ENCODE measurements at regions not wholly inside any gene's neighbourhood (a gene's known extent, or its start where the extent isn't known, plus 50 kb on each side); places are given as distances from the start of the nearest gene placed in this dataset.
A peak's percentile ranks its signal among the peaks of the same experiment; 100 is the strongest.

DNA sequence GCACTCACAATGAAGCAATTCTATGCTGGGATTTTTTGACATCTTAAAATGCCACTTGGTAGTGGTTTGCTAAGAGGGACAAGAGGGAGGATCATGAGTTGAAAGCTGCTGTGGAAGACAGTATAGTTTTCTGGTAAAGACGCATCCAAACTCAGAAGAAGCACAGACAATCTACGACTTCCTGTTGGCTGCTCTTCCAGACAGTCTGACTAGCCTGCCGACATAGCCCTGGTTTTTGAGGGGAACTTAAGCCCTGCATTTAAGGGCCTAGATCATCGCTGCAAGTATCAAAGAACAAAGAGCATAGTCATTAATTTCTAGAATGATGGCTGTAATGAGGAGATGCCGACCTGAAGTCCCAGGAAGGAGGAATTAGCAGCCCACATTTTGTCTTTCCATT is 99.9 kb upstream of the IKZF1 start:
- peaks cover 65 to 93% of the 10 kb centered on the region in 2 donors for H3K4me1 Mint-ChIP-seq
- ATAC-seq (replicated peaks) = no peak
- H3K9me3 Mint-ChIP-seq = no peaks in the 10 kb centered on the region
- peaks cover 0 to 6% of the 10 kb centered on the region in 2 donors for H3K36me3 Mint-ChIP-seq
- no peak overlapping the region for H3K4me3 Mint-ChIP-seq
- DNase-seq = no peak
- no peaks in the 10 kb centered on the region for H3K27me3 Mint-ChIP-seq
- H3K27ac Mint-ChIP-seq = no peak overlapping the region

DNA sequence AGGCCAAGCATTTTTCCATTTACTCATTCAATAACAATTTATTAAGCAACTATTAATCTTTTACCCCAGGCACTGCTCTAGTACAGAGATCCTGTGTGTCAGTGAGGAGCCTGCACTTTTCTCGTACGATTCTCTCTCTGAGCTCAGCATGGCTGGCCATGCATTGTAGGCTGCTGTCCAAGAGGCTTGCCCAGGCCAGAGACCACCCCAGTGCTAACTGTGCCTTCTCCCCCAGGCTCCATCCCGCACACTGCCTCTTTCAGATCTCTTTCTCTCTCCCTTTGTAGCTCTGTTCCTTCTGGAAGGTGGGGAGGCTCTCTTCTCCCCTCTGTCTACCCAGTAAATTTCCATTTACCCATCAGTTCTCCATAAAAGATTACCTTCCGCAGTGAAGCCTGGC is 101.0 kb upstream of the IKZF1 start:
- DNase-seq = no peak
- H3K9me3 Mint-ChIP-seq = no peaks in the 10 kb centered on the region
- peaks cover 0 to 6% of the 10 kb centered on the region in 2 donors for H3K36me3 Mint-ChIP-seq
- no peak for ATAC-seq (replicated peaks)
- H3K4me1 Mint-ChIP-seq = peaks cover 64 to 98% of the 10 kb centered on the region in 2 donors
- no peaks in the 10 kb centered on the region for H3K27me3 Mint-ChIP-seq
- H3K27ac Mint-ChIP-seq = peak overlapping the region; percentile 20
- H3K4me3 Mint-ChIP-seq = no peak overlapping the region

DNA sequence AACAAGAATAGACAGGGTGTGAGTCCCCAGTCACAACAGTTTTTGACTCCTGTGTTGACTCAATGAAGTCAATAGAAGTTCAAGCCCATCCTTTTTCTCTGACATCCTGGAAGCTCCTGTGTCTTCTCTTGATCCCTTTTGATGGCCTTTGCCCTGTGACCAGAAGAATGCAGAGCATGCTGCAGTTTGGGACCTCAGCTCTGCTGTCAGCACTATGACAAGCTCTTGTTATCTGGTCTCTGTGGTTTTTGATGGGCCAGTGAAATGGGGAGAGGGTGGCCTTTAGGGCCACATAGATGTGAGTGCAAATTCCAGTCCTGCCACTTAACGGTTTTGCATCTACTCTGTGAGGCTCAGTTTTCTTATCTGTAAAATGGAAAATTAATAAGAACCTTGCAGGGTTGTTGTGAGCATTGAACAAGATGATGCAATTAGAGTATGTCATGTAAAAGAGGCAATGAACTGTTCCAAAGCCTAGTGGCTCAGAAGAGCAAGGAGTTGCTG is 102.4 kb upstream of the IKZF1 start:
- Mint-ChIP-seq H3K27me3 (no peaks in the 10 kb centered on the region), H3K9me3 (no peaks in the 10 kb centered on the region), H3K36me3 (peaks cover 0 to 2% of the 10 kb centered on the region in 2 donors), H3K4me1 (peaks cover 57 to 93% of the 10 kb centered on the region in 2 donors), H3K4me3 (no peak overlapping the region), H3K27ac (no peak overlapping the region)
- no peak for ATAC-seq (replicated peaks)
- no peak for DNase-seq

DNA sequence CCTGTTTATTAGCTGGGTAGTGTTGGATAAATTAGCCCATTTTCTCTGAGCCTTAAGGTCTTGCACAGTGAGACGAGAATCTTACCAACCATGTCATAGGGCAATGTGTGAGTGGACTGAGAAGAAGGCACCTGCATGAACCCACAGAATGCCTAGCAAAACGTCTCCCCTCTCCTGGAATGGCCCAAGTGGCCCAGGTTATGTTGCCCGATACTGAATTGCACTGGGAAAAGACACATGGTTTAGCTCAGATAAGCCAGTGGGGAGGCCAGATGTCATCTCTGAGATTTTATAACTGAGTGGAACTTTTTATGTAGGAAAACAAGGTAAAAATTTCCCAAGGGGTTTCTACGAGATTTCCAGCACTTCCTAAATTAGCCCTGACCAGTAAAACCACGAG is 104.7 kb upstream of the IKZF1 start:
- H3K4me3 Mint-ChIP-seq = peak overlapping the region in 1 of 2 donors; percentile 41
- no peaks in the 10 kb centered on the region for H3K27me3 Mint-ChIP-seq
- H3K27ac Mint-ChIP-seq = no peak overlapping the region
- no peaks in the 10 kb centered on the region for H3K36me3 Mint-ChIP-seq
- DNase-seq (no peak), ATAC-seq (replicated peaks) (no peak)
- no peaks in the 10 kb centered on the region for H3K9me3 Mint-ChIP-seq
- H3K4me1 Mint-ChIP-seq = peaks cover 43 to 81% of the 10 kb centered on the region in 2 donors

DNA sequence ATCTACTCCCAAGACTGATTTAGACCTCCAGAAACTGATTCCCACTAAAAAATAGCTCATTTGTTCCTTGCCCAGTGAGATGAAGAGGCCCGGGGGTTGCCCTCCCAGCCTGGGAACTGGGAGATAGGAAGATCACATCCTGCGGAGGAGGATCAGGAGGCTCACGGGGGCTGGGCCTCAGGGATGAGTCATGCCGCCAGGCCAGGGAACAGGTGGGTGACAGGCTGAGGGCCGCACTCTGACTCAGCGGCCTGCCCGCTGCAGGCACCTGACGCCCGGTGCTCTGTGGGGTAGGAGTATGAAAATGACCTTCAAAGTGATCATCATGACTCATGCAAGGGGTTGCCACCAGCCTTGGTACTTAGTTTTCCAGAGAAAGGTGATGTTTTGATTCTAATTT is 104.5 kb upstream of the ZPBP start:
- H3K27ac Mint-ChIP-seq = peak overlapping the region; percentile 88
- H3K27me3 Mint-ChIP-seq = no peaks in the 10 kb centered on the region
- H3K4me3 Mint-ChIP-seq = peak overlapping the region; percentile 5 to 35
- H3K9me3 Mint-ChIP-seq = no peaks in the 10 kb centered on the region
- DNase-seq (peak; percentile 71), ATAC-seq (replicated peaks) (peak; percentile 99)
- no peaks in the 10 kb centered on the region for H3K36me3 Mint-ChIP-seq
- H3K4me1 Mint-ChIP-seq = peaks cover 26 to 58% of the 10 kb centered on the region in 2 donors

DNA sequence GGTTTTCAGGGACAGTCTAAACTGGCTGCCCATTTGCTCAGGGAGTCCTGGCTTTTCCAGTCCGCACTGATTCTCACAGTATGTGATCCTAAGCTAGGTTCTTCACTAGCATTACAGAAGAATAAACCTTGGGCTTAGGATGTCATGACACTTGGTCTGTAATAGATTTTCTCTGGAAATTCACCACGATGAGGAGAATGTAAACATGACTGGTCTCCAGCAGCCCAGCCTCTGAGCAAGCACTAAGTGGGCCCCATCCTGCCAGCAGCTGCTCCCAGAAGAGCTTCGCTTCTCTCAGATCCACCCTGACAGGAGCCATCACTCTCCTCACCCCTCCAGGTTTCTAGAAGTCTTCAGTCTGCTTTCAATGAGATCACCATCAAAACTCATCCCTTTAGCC is 103.7 kb upstream of the ZPBP start:
- H3K4me3 Mint-ChIP-seq = no peak overlapping the region
- no peaks in the 10 kb centered on the region for H3K36me3 Mint-ChIP-seq
- H3K4me1 Mint-ChIP-seq = peaks cover 23 to 50% of the 10 kb centered on the region in 2 donors
- H3K27ac Mint-ChIP-seq = no peak overlapping the region
- ATAC-seq (replicated peaks) = no peak
- no peak for DNase-seq
- H3K27me3 Mint-ChIP-seq = no peaks in the 10 kb centered on the region
- no peaks in the 10 kb centered on the region for H3K9me3 Mint-ChIP-seq

DNA sequence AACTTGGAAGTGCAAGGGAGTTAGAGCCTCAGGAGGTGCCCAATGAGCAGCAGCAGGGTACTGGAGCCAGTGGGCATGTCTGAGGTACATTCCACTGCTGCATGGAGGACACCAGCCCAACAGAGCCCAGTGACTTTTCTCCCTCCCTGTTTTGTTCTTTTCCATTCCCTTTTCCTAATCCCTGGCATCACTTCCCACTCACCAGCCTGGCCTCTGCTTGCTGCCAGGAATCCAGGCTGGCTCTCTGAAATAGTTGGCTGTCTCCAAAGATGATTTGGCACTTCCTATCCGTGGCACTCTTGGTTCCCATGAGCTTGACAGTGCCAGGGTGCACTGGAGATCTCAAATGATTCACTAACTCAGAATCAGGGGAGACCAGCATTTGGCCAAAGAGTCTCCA is 97.7 kb upstream of the ZPBP start:
- Mint-ChIP-seq H3K36me3 (peaks cover 15 to 22% of the 10 kb centered on the region in 2 donors), H3K27ac (no peak overlapping the region), H3K27me3 (no peaks in the 10 kb centered on the region), H3K9me3 (peaks cover 17 to 23% of the 10 kb centered on the region in 2 donors), H3K4me1 (peaks cover 6 to 21% of the 10 kb centered on the region in 2 donors), H3K4me3 (no peak overlapping the region)
- DNase-seq (no peak), ATAC-seq (replicated peaks) (no peak)

DNA sequence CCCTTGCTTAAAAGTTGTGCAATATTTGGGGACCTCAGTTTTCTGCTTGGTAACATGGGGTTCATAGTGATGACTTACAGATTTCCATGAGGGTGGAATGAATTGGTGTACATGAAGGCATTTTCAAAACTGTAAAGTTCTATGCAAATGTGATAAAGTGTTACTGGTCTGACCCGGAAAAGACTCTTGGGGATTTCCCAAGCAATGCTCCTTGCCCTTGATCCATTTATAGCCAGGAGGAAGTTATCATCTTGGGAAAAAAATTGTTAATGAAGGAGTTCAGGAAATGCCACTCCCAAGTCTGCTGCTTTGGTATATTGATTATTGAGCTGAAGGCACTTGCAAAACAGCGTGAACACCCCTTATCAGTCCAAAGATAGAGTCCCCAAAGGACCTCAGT is 96.3 kb upstream of the ZPBP start:
- DNase-seq (no peak), ATAC-seq (replicated peaks) (no peak)
- H3K27ac Mint-ChIP-seq = no peak overlapping the region

DNA sequence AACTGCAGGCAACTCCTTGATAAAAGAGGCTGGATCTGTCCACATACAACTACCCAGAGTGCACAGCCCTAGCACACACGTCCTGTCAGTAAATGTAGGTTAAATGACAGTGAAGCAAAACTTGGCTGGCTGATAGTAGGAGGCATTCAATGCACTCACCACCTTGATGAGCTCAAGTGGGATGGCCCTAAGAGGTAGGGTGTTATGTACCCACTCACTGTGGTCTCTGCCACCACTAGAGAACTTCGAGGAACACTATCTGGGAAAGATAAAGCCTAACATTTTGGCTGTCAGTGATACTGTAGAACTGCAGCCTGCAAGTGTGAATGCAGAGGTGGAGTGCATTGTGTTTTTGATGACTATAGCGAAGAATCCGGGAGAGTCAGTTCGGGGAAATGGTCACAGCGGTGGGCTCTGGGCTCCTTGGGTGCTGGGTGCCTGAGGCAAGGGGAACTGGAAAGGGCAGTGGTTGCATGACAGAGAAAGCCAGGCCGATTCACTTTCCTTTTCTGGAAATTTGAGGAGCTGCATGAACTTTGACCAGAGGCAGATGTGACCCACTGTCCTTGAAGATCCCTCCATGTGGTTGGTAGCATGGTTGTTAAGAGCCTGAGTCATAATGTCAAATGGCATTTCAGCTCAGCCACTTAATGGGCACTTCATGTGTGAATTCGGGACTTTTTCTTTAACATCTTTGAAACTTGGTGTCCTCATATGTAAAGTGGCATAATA is 93.1 kb upstream of the ZPBP start:
- Mint-ChIP-seq H3K9me3 (peaks cover 17 to 23% of the 10 kb centered on the region in 2 donors), H3K27me3 (no peaks in the 10 kb centered on the region), H3K4me1 (peaks cover 17 to 42% of the 10 kb centered on the region in 2 donors), H3K4me3 (no peak overlapping the region), H3K36me3 (peaks cover 14 to 22% of the 10 kb centered on the region in 2 donors), H3K27ac (no peak overlapping the region)
- peak in 1 of 2 donors; percentile 41 for ATAC-seq (replicated peaks)
- DNase-seq = no peak

More for the DNA sequence above, 96.3 kb upstream of the ZPBP start:
- Mint-ChIP-seq H3K4me1 (peaks cover 12 to 25% of the 10 kb centered on the region in 2 donors), H3K4me3 (no peak overlapping the region), H3K27me3 (no peaks in the 10 kb centered on the region), H3K9me3 (peaks cover 17 to 23% of the 10 kb centered on the region in 2 donors), H3K36me3 (peaks cover 15 to 22% of the 10 kb centered on the region in 2 donors)

DNA sequence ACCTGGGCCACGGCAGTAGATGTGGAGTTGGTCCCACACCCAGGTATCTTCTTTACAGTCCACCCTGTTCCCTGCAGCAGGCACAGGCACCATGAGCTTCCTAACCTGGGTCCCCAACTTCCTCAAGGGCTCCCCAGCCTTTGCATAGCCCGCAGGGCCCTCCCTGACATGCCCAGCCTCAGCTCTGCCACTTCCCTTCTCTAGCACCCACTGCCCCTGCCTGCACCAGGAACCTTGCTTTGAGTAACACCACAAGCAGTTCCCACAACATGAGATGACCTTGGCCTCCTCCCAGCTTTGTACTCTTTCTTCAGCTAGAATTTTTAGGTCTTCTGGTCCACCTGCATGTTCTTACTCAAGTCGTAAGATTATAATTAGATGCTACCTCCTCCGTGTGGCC is 92.2 kb upstream of the ZPBP start:
- peak in 1 of 2 donors; percentile 28 for ATAC-seq (replicated peaks)
- Mint-ChIP-seq H3K36me3 (peaks cover 5 to 15% of the 10 kb centered on the region in 2 donors), H3K4me1 (peaks cover 17 to 42% of the 10 kb centered on the region in 2 donors), H3K27me3 (no peaks in the 10 kb centered on the region), H3K27ac (peak overlapping the region; percentile 15), H3K4me3 (no peak overlapping the region), H3K9me3 (peaks cover 9 to 16% of the 10 kb centered on the region in 2 donors)
- DNase-seq = no peak

DNA sequence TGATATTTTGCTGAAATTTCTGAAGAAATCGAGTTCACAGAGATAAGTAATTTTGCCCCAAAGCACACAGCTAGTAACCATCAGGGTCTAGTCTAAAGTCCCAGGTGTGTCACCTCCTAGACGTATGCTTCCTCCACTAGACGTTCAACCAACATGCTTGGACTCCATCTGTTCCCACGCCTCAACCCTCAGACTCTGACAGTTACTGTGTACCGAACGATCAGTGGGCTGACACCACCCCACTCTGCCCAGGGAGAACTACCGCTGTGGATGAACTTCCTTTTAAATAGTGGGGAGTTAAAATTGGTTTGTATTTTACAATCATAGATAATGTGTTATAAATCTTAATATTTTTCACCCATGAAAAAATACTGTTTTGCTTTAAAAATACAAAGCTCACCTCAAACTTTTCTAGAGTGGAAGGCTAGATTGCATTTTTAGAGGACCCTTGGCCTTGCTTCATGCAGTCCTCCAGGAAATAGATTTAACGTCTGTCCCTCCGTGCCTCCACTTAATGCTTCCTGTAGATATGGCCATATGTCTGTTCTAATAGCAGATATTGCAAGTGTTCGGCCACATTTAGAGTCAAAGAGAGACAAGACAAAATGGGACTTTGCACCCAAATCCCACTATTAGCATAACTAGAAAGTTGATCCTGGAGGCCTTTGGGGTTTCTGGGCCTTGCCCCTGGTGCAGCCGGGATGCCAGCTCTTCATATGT is 91.4 kb upstream of the ZPBP start:
- Mint-ChIP-seq H3K4me3 (no peak overlapping the region), H3K4me1 (peaks cover 17 to 37% of the 10 kb centered on the region in 2 donors), H3K27me3 (no peaks in the 10 kb centered on the region), H3K27ac (no peak overlapping the region), H3K9me3 (peaks cover under 1 to 11% of the 10 kb centered on the region in 2 donors), H3K36me3 (peaks cover under 1 to 9% of the 10 kb centered on the region in 2 donors)
- DNase-seq (no peak), ATAC-seq (replicated peaks) (peak in 1 of 2 donors; percentile 31)

DNA sequence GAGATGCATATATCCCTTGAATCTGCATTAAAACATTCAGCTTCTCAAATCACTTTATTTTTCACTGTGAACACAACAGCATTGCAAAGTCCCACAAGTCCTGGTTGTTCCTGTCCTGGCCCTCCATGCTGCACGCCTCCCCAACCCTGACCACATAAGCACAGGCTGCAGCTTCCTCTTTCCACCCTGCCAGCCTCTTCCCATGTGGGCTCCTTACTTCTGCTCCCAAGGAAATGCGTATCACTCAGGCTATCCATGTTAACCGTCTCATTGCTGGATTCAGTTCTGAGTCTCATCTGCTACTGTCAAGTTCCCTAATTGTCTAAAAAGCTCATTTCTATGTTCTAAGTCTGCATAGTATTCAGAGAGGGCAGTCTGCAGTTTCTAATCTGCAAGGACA is 89.7 kb upstream of the ZPBP start:
- H3K4me1 Mint-ChIP-seq = peaks cover 15 to 34% of the 10 kb centered on the region in 2 donors
- DNase-seq (no peak), ATAC-seq (replicated peaks) (peak in 1 of 2 donors; percentile 5)
- H3K27ac Mint-ChIP-seq = peak overlapping the region; percentile 60
- H3K9me3 Mint-ChIP-seq = no peaks in the 10 kb centered on the region
- no peaks in the 10 kb centered on the region for H3K27me3 Mint-ChIP-seq
- H3K36me3 Mint-ChIP-seq = no peaks in the 10 kb centered on the region
- no peak overlapping the region for H3K4me3 Mint-ChIP-seq

DNA sequence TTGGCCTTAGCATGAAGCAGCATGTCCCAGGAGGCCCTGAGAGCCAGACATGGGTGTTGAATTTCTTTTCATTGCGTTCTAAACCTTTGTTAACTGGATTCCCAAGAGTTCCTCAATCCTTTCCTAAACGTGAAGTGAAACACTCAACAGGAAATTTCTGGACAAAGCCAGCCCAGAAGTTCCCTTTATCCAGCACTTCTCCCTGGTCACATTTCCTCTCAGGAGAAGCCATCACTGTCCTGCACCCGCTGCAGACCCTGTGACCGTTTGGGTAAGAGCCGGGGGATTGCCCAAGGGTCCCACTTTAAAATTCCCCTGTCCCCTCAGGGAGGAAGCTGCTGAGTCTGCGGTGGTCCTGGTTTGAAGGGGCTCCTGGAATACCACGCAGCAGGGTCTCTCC is 88.0 kb upstream of the ZPBP start:
- no peaks in the 10 kb centered on the region for H3K27me3 Mint-ChIP-seq
- no peaks in the 10 kb centered on the region for H3K36me3 Mint-ChIP-seq
- no peak overlapping the region for H3K27ac Mint-ChIP-seq
- H3K4me1 Mint-ChIP-seq = peaks cover 14 to 30% of the 10 kb centered on the region in 2 donors
- H3K9me3 Mint-ChIP-seq = no peaks in the 10 kb centered on the region
- no peak overlapping the region for H3K4me3 Mint-ChIP-seq
- ATAC-seq (replicated peaks) (no peak), DNase-seq (no peak)

DNA sequence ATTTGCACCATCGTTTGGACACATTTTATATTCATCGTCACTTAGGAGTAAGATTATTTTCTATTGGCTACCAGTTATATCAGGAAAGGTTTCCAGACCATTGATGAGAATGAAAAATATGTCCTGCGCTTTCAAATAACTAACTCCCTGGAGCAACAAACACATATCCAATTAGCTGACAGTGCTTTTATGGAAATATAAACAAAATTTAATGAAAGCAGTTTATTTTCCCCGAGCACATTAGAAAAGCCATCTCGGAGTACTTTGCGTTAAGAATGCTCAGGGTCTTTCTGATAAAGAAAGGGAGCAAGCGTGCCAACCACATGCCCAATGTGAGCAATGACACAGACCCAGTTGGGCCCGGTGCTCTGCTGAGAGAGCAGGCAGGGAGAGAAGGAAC is 85.1 kb upstream of the ZPBP start:
- Mint-ChIP-seq H3K27me3 (no peaks in the 10 kb centered on the region), H3K4me1 (peaks cover 5 to 14% of the 10 kb centered on the region in 2 donors), H3K36me3 (no peaks in the 10 kb centered on the region), H3K4me3 (no peak overlapping the region), H3K9me3 (no peaks in the 10 kb centered on the region), H3K27ac (no peak overlapping the region)
- DNase-seq (no peak), ATAC-seq (replicated peaks) (no peak)

DNA sequence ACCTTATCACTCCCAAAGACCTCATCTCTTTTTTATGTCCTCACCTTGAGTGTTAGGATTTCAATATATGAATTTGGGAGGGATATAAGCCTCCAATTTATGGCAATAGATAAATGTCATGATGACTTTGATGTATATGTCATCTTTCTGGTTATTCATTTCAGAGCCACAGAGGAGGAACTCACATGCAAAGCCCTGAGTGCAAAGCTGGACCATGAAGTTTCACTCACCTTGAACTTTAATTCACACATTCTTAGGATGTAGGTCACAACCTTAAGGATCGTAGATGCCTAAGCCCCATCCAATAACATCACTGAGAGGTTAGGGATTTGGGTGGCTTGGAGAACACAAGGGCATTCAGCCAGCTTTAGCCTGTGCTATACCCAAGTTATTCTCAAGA is 81.9 kb upstream of the ZPBP start:
- no peak for DNase-seq
- Mint-ChIP-seq H3K4me3 (no peak overlapping the region), H3K9me3 (no peaks in the 10 kb centered on the region)

More for the DNA sequence above, 81.9 kb upstream of the ZPBP start:
- ATAC-seq (replicated peaks) = peak; percentile 33 to 73
- no peaks in the 10 kb centered on the region for H3K27me3 Mint-ChIP-seq
- no peaks in the 10 kb centered on the region for H3K36me3 Mint-ChIP-seq
- H3K4me1 Mint-ChIP-seq = peaks cover 0 to 10% of the 10 kb centered on the region in 2 donors
- H3K27ac Mint-ChIP-seq = no peak overlapping the region
